ENCODE measurements at regions not wholly inside any gene's neighbourhood (a gene's known extent, or its start where the extent isn't known, plus 50 kb on each side); places are given as distances from the start of the nearest gene placed in this dataset.
A peak's percentile ranks its signal among the peaks of the same experiment; 100 is the strongest.
"Not testable (repeated sequence)": the region's sequence is repeated elsewhere in the genome, so short reads cannot be mapped to it uniquely, and the experiment has no call there.

DNA sequence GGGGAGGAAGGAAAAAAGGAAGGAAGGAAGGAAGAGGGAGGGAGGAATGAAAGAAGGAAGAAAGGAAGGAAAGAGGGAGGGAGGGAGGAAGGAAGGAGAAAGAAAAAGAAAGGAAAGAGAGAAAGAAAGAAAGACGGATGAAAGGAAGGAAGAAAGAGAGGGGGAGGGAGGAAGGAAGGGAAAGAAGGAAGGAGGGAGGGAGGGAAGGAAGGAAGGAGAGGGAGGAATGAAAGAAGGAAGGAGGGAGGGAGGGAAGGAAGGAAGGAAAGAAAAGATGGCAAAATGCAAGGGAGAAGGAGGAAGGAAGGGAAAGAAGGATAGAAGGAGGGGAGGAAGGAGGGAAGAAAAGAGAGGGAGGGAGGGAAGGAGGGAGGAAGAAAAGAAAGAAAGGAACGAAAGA, 257.3 kb upstream of the C16orf82 start:
- no peak for DNase-seq

GRCh38 chr16:26816266-26816665, 250.5 kb upstream of the C16orf82 start:
- no peak for DNase-seq

DNA sequence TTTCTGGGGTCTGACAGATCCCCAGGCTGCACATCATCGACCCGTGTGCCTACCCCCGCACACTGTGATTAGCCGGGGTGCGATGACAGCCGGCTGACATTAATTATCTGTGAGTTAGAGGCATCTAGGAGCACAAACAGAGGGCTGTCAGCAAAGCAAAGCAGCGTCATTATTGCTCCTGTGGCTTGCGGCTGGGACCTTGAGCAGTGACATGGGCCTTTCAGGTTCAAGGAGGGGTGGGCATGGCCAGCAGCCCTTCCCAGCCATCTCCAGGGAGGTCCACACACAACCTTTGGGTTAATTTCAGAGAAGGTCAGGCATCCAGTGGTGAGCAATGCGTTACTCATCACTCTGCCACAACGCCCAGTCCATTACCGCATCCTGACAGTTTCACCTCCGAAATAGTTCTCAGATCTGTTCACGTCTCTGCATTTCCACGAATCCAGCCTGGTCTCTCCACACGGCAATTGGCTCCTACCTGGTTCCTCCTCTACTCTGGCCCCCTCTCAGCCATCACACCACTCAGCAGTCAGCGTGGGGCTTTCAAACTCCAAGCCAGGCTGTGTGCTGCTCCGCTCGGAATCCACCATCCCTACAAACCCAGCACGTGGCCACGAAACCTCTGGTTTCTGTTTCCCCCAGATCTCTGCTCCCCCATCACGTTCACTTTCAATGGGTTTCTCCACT, 249.7 kb upstream of the C16orf82 start:
- no peak for DNase-seq

DNA sequence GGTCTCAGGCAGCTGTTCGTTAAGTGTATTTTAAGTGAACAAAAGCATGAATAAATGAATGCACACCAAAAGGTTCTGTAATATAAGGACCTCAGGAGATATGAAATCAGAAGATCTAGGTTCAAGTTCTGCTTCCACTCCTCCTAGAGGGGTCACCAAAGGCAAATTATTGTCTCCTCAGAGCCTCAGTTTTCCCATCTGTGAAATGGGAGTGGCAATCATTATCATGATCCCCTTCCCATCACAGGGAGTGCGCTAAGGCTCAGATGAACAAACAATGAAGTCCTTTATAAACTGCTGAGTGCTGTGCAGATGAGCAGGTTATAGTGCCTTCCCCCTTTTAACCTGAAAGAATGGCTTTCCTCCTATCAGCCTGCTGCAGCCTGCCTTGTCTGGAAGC, 248.3 kb upstream of the C16orf82 start:
- DNase-seq = no peak

DNA sequence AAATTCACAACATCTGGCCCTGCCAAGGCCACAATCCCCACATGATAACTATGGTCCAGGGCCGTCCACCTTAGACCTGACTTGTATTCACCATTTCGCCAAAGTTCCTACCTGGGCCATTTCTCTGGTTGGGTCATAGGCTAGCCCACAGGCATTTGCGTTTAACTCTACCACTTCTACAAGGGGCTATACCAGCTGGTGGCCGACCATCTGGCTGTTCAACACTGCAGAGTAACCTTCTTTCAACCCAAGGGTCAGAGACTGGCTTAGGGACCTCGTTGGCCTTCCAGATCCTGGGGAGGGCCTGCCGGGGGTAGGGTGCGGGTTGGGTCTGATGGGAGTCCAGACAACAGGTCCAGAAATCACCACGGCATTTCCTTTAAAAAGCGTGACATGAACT, 242.3 kb upstream of the C16orf82 start:
- no peak for DNase-seq

GRCh38 chr16:26826500-26826899, 240.2 kb upstream of the C16orf82 start:
- DNase-seq = no peak

DNA sequence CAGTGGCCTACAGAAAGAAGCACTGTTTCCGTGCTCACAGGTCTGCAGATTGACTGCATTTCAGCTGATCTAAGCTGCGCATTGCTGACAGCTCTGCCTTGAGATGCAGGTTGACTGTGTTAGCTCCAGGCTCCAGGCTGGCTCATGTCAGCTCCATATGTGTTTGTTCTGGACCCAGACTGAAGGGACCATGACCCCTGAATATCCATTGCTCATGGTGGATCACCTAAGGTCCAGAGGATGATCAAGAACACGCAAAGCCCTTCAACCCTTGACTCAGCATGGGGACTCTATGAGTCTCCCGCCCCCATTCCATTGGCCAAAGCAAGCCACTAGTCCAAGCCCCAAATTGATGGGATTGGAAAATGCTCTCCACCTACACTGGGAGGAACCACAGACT, 239.3 kb upstream of the C16orf82 start:
- no peak for DNase-seq

GRCh38 chr16:26830428-26831127, 236.1 kb upstream of the C16orf82 start:
- peak in 1 of 3 experiments; percentile 2 for DNase-seq

DNA sequence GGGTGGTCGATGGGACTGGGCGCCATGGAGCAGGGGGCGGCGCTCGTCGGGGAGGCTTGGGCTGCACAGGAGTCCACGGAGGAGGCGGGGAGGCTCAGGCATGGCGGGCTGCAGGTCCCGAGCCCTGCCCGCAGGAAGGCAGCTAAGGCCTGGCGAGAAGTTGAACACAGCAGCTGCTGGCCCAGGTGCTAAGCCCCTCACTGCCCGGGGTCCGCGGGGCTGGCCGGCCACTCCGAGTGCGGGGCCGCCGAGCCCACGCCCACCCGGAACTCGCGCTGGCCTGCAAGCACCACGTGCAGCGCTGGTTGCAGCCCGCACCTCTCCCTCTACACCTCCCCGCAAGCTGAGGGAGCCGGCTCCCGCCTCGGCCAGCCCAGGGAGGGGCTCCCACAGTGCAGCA, 230.6 kb upstream of the C16orf82 start:
- not testable (repeated sequence) for DNase-seq

GRCh38 chr16:26838931-26839330, 227.8 kb upstream of the C16orf82 start:
- no peak for DNase-seq

DNA sequence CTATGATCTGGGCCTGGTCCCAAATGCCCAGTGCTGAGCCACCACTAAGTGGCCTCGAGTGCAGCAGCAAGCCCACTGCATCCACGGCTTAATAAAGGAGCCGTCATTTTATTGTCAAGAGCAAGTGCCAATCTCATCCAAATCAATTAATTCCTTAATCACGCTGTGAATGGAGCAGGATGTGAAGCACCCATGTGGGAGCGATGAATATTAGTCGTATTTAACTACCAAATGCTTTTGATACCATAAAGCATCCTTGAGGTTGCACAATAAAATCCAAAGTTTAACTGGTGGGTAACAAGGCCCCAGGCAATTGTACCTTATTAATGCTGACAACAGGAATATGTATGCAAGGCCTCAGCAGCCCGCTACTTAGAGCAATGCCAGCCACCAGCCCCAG, 226.0 kb upstream of the C16orf82 start:
- DNase-seq = no peak

- DNase-seq = no peak
Observed at GRCh38 chr16:26856271-26856670, 210.5 kb upstream of the C16orf82 start.

DNA sequence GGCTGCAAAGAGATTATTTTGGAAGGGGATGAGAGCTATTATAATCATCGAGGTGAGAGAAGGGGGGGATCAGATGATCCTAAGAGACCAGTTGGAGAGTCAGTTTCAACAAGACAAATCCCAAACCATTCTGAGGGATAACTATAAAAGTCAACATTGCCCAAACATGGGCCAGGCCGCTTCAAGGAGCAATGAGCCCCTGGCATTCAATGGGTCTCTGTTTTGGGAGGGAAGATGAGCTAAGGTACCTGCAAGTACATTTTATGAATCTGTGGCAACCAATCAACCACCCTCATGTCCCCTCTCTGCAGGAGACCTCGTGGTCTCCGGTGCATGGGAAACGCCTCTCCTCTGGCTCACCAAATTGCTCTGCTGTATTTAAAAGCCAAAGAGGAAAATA, 209.9 kb upstream of the C16orf82 start:
- no peak for DNase-seq

GRCh38 chr16:26857371-26857770, 209.4 kb upstream of the C16orf82 start:
- DNase-seq = no peak

DNA sequence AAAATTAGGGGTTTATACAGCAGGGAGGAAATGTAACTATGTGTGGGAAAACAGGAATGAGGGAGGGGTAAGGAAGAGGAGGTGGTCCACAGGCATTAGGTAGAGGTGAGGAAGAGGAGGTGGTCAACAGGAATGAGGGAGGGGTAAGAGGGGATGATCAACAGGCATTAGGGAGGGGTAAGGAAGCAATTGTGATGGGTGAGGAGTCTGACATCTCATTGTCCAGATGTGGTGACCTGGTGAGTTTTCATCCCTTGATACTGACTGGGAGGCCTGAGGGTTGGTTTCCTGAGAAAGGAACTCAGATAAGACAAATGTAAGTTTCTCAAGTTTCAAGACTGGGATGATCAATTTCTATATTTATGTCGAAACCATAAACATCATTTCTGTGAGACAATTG, 206.2 kb upstream of the C16orf82 start:
- no peak for DNase-seq

DNA sequence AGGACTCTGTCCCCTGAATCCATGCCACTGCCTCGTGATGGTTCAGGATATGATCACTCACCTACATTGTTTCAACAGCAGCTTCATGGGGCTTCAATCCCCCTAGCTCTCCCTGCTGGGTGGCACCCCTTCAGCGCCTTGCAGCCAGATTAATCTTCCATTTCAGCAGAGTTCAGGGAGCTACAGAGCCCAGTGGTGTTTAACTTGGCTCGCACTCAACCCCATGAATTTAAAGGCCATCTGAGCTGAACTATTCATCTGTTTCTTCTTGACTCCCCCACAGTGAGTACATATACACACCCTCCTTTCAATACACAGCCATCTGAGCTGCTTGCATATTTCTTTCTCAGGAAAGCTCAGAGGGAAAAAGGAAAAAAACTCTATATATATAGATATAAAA, 202.8 kb upstream of the C16orf82 start:
- no peak for DNase-seq

GRCh38 chr16:26874318-26874717, 192.4 kb upstream of the C16orf82 start:
- DNase-seq = not testable (repeated sequence)

GRCh38 chr16:26877421-26877820, 189.3 kb upstream of the C16orf82 start:
- DNase-seq = no peak

DNA sequence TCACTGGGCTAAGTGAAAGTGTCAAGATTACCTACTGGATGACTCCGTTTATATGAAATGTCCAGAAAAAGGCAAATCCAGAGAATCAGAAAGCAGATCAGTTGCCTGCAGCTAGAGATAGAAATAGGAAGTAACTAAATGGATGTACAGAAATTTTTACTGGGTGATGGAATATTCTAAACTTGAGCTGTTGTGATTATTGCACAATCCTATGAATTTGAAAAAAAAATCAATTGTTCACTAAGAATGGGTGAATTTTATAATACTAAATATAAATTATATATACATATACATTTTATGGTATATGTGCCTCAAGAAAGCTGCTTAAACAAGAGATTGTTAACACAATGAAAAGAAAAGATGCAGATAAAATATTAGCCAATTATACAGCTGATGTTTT, 181.1 kb upstream of the C16orf82 start:
- no peak for DNase-seq

DNA sequence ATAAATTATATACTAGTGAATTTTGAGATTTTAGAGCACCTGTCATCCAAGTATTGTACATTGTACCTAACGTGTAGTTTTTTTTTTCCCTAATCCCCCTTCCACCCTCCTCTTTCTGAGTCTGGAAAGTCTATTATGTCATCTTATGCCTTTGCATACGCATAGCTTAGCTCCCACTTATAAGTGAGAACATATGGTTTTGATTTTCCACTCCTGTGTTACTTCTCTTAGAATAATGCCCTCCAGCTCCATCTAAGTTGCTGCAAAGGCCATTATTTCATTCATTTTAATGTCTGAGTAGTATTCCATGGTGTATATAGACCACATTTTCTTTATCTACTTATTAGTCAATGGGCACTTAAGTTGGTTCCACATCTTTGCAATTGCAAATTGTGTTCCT, 177.0 kb upstream of the C16orf82 start:
- no peak for DNase-seq

DNA sequence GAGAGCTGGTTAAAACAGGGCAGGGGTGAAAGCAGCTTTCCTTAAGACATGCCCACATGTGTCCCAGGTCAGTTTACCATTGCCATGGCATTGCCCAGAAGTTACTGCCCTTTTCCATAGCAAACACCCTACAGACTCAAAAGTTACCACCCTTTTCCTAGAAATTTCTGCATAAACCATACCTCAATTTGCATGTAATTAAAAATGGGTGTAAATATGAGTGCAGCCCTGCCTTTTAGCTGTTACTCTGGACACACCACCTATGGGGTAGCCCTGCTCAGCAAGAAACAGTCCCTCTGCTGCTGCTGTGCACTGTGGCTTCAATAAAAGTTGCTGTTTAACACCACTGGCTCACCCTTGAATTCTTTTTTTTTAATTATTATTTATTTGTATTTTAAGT, 168.5 kb upstream of the C16orf82 start:
- no peak for DNase-seq

- DNase-seq = no peak
Observed at GRCh38 chr16:26901196-26901861, 165.4 kb upstream of the C16orf82 start.

DNA sequence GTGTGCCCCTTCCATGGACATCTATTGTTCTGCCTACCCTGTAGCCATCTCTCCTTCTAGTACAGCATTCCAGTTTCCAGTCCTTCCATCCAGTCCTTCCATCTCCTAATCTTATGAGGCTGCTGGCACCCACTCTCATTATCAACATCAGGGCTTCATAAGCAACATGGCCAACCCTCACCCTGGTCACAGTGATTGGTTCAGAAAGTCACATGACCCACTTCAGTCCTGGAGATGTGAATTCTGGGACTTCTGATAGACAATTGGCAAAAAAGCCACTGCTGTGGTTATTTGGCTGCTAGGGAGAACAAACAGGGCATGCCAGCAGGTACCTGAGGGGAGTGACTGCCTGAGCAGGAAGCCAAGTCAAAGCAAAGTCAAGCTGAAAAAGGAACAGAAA, 164.7 kb upstream of the C16orf82 start:
- DNase-seq = no peak

GRCh38 chr16:26905336-26905735, 161.4 kb upstream of the C16orf82 start:
- DNase-seq = no peak

Data from NCI-H1417 (cell line).